Mononuclear cell (primary cell): ENCODE measurements at regions not wholly inside any gene's neighbourhood (a gene's known extent, or its start where the extent isn't known, plus 50 kb on each side); places are given as distances from the start of the nearest gene placed in this dataset.

Experiments used
- H3K27me3 ChIP-seq: 2 replicates; pipeline ENCODE4 v1.6.0; 2011; ENCODE audit warnings: low read length, control low read depth; ENCODE audit not compliant: insufficient read depth
- H3K4me1 ChIP-seq: 2 replicates; pipeline ENCODE4 v1.5.1; 2011; ENCODE audit warnings: mild to moderate bottlenecking, low read length, control low read depth; ENCODE audit not compliant: insufficient read depth
- H3K4me3 ChIP-seq: 2 replicates; pipeline ENCODE4 v1.5.1; 2011; ENCODE audit warnings: mild to moderate bottlenecking, low read length, moderate library complexity
- H3K9me3 ChIP-seq: 2 replicates; pipeline ENCODE4 v1.5.1; 2011; ENCODE audit warnings: low read depth, mild to moderate bottlenecking, control low read depth, low read length

GRCh38 chr6:139932671-139933070 lies 558.2 kb upstream of the CITED2 start:
- Histone ChIP-seq H3K4me1 (no peaks in the 10 kb centered on the region), H3K4me3 (no peak overlapping the region), H3K27me3 (no peaks in the 10 kb centered on the region), H3K9me3 (no peaks in the 10 kb centered on the region)

GRCh38 chr6:139931747-139932146 lies 557.3 kb upstream of the CITED2 start:
- H3K4me3 ChIP-seq, result no peak overlapping the region
- H3K27me3 ChIP-seq, result no peaks in the 10 kb centered on the region
- H3K9me3 ChIP-seq, result no peaks in the 10 kb centered on the region
- no peaks in the 10 kb centered on the region for H3K4me1 ChIP-seq

GRCh38 chr6:139927742-139928305 lies 553.4 kb upstream of the CITED2 start:
- Histone ChIP-seq H3K27me3 (no peaks in the 10 kb centered on the region), H3K4me1 (no peaks in the 10 kb centered on the region), H3K9me3 (no peaks in the 10 kb centered on the region), H3K4me3 (no peak overlapping the region)

DNA sequence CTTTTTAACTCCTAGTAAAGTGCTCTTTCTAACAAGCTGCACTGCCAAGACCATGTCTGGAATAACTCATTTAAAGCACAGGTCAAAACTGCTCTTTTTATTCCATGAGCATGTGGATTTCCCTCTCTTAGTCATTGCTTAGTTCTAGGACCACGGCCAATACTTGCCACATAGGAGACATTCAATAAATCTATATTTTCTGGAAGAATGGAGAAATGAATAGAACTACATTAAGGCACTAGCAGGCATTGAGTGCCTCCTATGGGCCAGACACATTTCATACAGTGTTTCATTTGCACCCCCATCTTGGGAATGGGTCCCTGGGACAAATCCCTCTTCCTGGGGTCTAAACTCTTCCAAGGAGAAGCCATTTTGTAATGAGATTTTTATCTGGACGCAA lies 552.8 kb upstream of the CITED2 start:
- Histone ChIP-seq H3K27me3 (no peaks in the 10 kb centered on the region), H3K4me1 (no peaks in the 10 kb centered on the region), H3K9me3 (no peaks in the 10 kb centered on the region), H3K4me3 (no peak overlapping the region)

DNA sequence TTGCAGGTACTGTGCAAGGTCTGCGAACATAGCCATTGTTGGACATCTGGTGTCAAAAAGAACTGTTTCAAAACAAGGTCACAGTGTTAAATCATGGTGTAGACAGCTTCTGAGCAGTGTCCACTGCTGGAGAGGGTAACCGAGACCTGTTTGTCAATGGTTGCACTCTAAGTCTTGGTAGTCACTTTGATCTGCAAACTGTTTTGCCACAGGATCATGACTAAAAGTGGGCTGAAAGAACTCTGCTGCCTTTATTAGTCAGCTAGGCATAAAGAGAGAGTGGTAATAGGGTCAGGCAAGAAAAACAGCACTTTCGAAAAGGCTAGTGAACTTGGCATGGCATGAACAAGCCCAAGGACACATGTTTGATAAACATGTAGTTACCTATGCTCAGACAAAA lies 552.3 kb upstream of the CITED2 start:
- H3K9me3 ChIP-seq, result no peaks in the 10 kb centered on the region
- H3K27me3 ChIP-seq, result no peaks in the 10 kb centered on the region
- no peak overlapping the region for H3K4me3 ChIP-seq
- no peaks in the 10 kb centered on the region for H3K4me1 ChIP-seq

- no peaks in the 10 kb centered on the region for H3K9me3 ChIP-seq
- H3K4me3 ChIP-seq, result no peak overlapping the region
- H3K27me3 ChIP-seq, result no peaks in the 10 kb centered on the region
- H3K4me1 ChIP-seq, result no peaks in the 10 kb centered on the region
Observed at GRCh38 chr6:139925894-139926641, 551.6 kb upstream of the CITED2 start.

DNA sequence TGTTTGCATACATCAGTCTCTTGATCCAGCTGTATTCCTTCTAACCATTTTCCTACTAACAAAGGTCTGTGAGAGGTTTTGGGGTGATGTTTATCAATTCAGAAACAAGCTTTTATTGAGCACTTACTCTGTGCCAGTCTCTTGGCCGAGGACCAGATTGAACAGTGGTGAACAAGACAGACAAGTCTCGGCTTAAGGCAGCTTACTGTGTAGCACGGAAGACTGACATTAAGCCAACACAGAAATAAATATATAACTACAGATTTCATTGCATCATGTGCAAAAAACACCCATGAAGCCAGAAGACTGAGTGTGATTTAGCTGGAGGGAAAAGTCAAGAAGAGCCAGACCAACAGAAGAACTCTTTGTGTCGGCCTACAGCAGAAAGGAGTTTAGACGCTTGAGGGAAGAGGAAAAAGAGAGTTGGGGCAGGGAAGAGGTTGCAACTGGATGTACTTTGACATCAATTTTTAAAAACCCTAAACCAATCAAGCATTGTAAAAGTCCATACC lies 549.6 kb upstream of the CITED2 start:
- H3K4me1 ChIP-seq, result peaks cover 20% of the 10 kb centered on the region

DNA sequence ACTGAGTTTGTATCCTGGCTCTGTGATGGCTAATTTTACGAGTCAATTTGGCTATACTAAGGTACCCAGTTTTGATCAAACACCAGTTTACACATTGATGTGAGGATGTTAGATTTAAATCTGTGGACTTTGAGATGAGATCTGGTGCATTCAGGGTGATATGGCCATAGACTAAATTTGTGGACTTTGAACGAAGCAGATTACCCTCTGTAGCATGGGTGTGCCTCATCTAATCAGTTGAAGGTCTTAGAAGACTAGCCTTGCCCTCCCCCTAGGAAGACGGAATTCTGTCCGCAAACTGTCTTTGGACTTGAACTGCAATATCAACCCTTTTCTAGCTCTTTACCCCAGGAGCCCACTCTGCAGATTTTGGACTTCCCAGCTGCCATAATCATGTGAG lies 547.8 kb upstream of the CITED2 start:
- no peaks in the 10 kb centered on the region for H3K27me3 ChIP-seq
- no peaks in the 10 kb centered on the region for H3K9me3 ChIP-seq
- peaks cover 32% of the 10 kb centered on the region for H3K4me1 ChIP-seq
- H3K4me3 ChIP-seq, result no peak overlapping the region

More for the DNA sequence above, 549.6 kb upstream of the CITED2 start:
- Histone ChIP-seq H3K4me3 (no peak overlapping the region), H3K27me3 (no peaks in the 10 kb centered on the region), H3K9me3 (no peaks in the 10 kb centered on the region)

DNA sequence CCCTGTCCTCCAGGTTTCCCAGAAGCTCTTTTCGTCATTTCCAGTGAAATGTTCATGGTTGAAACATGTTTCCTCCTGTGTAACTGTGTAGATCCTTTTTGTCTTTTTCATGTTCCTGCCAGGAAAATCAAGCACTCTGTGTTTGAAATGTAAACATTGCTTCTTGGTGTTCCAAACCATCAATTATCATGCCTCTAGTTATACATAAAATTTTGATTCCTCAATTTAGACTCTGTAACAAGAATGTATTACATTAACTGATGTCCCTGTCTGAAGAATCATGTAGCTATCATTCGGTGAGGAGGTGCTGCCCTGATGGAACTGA lies 546.3 kb upstream of the CITED2 start:
- Histone ChIP-seq H3K27me3 (no peaks in the 10 kb centered on the region), H3K9me3 (no peaks in the 10 kb centered on the region), H3K4me3 (no peak overlapping the region), H3K4me1 (peaks cover 32% of the 10 kb centered on the region)

DNA sequence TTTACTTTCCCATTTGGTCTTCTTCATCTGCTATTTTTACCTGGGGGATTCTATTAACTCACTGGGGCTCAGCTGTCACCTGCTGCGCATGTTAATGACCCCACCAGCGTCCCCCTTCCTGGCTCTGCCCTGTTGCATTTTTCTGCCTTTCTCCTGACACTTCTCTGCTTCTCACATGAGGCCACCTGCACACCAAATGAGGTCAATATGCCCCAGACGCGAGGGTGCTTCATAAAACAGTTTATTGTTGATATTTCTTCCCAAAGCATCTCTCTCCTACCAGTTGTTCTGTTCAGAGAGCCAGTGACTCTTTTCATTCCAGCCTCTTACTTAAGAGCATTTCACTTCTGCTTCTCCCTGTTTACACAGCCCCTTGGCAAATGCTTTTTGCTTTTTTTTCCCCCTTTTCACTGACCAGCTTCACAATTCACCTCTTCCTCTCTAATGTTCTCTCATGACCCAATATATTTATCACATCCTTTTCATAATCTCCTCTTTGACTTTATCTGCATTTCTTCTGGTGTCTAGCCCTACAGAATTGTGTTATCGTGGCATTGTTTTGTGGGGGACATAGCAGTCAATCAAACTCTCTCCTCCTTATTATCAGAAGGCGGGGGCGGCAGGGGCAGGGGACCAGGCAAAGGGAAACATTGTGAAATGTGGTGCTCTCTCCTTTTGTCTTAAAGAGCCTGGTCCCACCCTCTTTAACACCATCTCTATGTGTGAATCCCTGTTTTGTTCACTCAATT lies 545.8 kb upstream of the CITED2 start:
- no peak overlapping the region for H3K4me3 ChIP-seq
- H3K27me3 ChIP-seq, result no peaks in the 10 kb centered on the region

GRCh38 chr6:139919107-139920026 lies 544.9 kb upstream of the CITED2 start:
- Histone ChIP-seq H3K9me3 (peaks cover 5% of the 10 kb centered on the region), H3K4me1 (peaks cover 32% of the 10 kb centered on the region), H3K27me3 (no peaks in the 10 kb centered on the region), H3K4me3 (no peak overlapping the region)

More for the DNA sequence above, 545.8 kb upstream of the CITED2 start:
- Histone ChIP-seq H3K4me1 (peaks cover 32% of the 10 kb centered on the region), H3K9me3 (no peaks in the 10 kb centered on the region)

DNA sequence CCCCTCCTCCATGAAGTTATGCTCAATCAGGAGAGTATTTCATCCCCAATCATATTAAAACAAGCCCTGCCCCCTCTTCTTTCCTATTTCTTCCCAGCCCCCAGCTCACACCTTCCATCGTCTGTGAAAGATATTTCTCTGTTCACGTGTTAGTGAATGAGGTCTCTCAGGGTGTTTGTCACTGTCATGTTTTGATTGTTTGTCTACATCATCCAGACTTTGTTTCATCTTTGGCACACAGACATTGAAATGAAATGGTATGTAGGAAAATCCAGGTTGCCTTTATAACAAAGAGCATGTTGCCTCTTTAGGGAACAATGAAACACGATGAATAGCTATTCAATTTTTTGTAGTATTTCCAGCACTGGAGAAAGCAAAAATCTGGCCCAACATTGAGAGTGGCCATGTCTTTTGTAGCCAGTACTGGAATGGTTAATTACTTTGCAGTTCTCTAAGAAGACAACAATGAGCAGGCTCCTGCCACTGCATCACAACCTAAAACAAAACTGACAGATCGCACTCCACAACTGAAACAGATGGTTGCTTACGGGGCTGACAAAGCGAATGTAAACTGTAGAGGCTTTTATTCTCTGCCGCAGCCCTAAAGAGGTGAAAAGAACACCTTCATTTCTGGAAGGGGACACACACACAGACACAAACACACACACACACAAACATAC lies 543.6 kb upstream of the CITED2 start:
- no peaks in the 10 kb centered on the region for H3K27me3 ChIP-seq
- peaks cover 6% of the 10 kb centered on the region for H3K9me3 ChIP-seq
- H3K4me3 ChIP-seq, result no peak overlapping the region
- peaks cover 32% of the 10 kb centered on the region for H3K4me1 ChIP-seq

DNA sequence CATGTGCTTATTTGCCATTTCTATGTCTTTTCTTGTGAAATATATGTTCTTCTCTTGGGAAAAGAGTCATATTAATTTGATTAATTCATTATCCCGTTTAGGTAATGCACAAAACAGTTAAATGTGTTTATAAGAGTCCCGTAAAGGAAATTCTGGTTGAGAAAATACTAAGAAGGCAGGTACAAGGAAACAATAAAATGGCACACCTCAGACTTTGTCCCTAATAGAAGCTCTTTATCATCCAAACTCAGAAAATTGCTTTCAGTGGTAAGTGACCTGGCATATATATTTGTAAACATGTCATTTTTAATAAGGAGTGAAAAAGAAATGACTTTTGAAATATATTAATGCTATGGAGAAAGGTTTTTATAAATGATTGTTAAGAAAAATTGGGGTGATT lies 540.5 kb upstream of the CITED2 start:
- Histone ChIP-seq H3K27me3 (no peaks in the 10 kb centered on the region), H3K4me3 (no peak overlapping the region), H3K4me1 (peaks cover 21% of the 10 kb centered on the region), H3K9me3 (peaks cover 6% of the 10 kb centered on the region)

DNA sequence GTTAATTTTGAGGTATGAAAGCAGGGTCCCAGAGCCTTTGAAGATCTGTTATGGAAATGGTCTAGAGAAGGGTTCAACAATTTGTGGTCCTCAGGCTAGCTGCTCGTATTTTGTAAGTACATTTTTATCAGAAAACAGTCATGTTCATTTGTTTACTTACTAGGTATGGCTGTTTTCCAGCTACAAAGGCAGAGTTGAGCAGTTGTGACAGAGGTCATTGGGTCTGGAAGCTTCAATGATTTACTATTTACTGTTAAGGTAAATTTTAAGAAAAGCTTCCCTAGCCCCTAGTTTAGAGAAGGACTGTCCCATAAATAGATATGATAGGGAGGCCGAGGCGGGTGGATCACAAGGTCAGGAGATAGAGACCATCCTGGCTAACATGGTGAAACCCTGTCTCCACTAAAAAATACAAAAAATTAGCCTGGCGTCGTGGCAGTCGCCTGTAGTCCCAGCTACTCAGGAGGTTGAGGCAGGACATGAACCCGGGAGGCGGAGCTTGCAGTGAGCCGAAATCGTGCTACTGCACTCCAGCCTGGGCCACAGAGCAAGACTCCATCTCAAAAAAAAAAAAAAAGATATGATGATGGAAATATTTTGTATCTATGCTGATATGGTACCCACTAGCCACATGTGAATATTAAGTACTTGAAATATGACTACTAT lies 538.4 kb upstream of the CITED2 start:
- Histone ChIP-seq H3K4me1 (peaks cover under 1% of the 10 kb centered on the region), H3K27me3 (no peaks in the 10 kb centered on the region), H3K9me3 (peaks cover 6% of the 10 kb centered on the region), H3K4me3 (no peak overlapping the region)
